NCI-H345 treated with DMSO at 0.1 percent for 48 hours (cell line): ENCODE measurements at regions not wholly inside any gene's neighbourhood (a gene's known extent, or its start where the extent isn't known, plus 50 kb on each side); places are given as distances from the start of the nearest gene placed in this dataset.

ENCODE experiments used
- DNase-seq: peaks from one replicate; lab custom pipeline; 2025; ENCODE audit not compliant: unreplicated experiment; lab: John Stamatoyannopoulos, UW

GRCh38 chr1:58154256-58154655 is 392.3 kb downstream of the OMA1 start:
- DNase-seq: no peak

- DNase-seq: no peak
These were observed 393.8 kb downstream of the OMA1 start for GRCh38 chr1:58152697-58153096.

GRCh38 chr1:58149271-58149812 is 397.2 kb downstream of the OMA1 start:
- DNase-seq: no peak

- DNase-seq: no peak
These were observed 401.7 kb downstream of the OMA1 start for GRCh38 chr1:58144698-58145270.

- DNase-seq: no peak
These were observed 402.4 kb downstream of the OMA1 start for GRCh38 chr1:58143972-58144697.

DNA sequence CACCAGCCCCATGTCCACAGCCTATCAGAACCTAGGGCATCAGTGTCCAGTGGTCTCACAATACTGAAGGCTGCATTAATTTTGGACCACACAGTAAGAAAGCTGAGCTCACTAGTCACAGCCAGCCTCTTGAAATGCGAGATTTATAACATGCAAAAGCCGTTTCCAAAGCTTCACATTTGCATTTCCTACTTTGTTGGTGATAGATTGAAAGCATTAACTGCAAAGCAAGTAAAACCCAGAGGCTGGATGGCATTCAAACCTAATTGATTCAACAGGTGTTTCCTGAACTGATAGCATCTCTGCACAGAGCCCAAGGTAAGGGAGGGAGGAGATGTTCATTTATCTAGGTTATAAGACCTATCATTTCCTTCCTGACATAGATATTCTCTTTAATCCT is 410.1 kb downstream of the OMA1 start:
- DNase-seq: no peak

GRCh38 chr1:58135821-58136321 is 410.7 kb downstream of the OMA1 start:
- DNase-seq: no peak

DNA sequence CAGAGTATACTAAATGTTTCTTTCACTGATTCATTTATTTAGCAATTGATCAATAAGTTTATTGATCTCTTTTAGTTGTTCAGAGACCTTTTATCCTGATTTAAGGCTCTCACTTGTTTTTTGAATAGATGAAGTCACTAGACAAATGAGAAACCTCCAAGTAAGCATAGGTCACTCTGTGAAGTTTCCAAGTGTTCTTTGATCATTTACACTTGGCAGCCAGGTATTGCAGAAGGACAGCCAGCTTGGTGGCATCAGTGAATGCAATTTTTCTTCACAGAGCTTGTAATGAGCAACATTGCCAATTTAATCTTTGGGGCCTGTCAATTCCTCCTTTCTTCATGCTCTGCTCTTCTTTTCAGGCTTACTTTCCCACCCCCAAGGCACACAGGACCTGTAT is 413.0 kb downstream of the OMA1 start:
- no peak for DNase-seq

DNA sequence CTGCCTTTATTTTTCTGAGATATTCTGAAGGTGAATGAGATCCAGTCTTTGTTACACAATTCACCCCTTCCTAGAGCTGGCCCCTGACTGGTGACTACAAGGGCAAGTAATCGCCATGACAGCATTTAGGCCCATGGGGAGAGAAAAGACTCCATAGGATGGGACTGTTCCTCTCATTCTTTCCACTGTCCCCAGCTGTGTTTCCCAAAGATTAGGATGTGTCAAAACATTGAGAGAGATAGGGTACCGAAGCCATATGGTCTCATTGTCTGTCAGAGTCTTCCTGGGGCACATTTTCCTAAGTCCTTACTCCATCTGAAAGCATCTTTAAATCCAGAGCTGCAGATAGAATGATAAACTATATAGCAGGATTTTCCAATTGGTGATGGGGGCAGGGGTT is 423.5 kb downstream of the OMA1 start:
- DNase-seq: no peak

DNA sequence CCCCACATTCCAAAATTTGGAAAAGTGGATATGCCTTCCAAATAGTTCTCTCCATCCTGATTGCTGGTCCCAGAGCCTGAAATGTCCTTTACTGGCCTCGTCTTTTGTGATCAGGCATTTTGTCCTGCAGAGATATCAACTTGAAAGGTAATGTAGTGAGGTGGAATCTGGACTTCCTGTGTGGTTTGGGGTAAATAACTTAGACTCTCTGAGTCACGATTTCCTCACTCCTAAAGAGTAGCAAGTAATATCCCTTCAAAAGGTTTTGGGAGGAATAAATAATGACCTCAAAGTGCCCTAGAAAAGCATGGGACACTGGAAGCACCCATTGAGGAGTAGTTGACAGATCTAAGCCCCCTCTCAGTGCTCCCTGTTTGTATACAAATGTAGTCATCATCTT is 426.6 kb downstream of the OMA1 start:
- DNase-seq: no peak

DNA sequence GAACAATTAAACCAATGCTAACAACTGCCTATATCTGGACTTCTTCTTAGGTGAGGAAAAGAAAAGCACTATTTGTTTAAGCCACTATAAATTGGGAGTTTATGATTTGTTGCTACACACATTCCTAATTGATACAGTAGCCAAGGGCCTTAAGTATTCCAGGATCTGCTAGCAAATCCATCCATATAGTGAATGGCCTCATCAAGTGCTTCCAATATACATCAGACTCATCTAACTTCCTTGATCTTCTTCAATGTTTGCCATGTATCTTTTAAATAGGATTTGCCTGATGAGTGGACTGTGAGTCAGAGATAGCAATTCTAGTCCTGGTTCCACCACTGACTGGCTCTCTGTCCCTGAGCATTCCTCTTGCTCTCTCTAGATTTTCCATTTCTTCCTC is 430.2 kb downstream of the OMA1 start:
- no peak for DNase-seq

GRCh38 chr1:58109646-58110200 is 436.8 kb downstream of the OMA1 start:
- DNase-seq: no peak

GRCh38 chr1:58108783-58109182 is 437.7 kb downstream of the OMA1 start:
- no peak for DNase-seq

DNA sequence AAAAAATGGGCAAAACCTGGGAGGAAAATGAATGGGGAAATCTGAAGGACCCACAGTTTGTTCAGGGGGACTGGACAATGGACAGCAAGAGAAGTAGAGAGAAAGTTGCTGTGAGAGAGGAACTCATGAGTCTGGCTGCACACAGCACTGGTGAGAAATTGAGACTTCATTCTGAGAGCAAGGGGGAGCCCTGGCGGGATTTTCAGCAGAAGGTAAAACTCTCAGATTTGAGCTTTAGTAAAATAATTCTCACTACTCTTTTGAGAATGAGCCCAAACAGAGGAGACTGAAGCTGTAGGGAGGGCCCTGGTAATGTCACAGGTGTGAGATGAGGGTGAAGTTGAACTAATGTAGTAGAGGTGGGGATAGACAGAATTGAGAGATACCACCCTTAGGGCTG is 438.6 kb downstream of the OMA1 start:
- DNase-seq: no peak

GRCh38 chr1:58104960-58105359 is 441.6 kb downstream of the OMA1 start:
- DNase-seq: no peak

DNA sequence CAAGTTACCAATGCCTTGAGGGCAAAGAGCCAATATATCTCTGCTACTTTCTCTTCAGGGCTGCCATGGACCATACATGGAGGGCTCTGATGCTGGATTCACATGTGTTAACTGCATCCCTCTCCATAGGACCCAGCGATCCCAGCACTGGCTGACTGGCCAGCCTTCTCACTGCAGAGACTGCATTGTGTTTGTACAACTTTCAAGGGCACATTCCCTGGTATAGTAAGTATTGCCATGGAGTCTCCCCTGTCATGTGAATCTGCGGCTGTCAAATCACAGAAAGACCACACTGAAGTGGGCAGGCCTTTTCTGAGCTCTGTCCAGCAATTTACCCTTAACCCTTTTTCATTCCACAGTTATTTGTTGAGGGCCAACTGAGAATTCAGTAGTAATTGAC is 449.8 kb downstream of the OMA1 start:
- DNase-seq: no peak

DNA sequence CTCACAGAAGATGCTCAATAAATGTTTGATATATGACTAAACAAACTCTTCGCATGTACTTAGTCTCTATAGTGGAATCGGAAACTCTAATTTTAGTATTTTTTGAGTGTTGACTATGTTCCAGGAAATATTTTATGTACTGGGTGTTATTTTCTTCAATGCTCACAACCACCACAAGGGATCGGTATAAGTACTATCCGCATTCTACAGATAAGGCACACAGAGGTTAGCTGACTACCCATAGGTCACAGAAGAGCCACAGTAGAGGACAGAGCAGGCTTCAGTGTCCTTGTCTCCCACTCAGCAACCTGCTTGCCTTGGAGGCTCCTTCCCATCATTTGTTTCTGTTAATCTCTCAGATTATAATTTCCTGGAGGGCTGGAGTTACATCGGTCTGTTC is 451.3 kb downstream of the OMA1 start:
- no peak for DNase-seq

GRCh38 chr1:58094221-58094620 is 452.3 kb downstream of the OMA1 start:
- no peak for DNase-seq

GRCh38 chr1:58090640-58091039 is 455.9 kb downstream of the OMA1 start:
- DNase-seq: no peak

DNA sequence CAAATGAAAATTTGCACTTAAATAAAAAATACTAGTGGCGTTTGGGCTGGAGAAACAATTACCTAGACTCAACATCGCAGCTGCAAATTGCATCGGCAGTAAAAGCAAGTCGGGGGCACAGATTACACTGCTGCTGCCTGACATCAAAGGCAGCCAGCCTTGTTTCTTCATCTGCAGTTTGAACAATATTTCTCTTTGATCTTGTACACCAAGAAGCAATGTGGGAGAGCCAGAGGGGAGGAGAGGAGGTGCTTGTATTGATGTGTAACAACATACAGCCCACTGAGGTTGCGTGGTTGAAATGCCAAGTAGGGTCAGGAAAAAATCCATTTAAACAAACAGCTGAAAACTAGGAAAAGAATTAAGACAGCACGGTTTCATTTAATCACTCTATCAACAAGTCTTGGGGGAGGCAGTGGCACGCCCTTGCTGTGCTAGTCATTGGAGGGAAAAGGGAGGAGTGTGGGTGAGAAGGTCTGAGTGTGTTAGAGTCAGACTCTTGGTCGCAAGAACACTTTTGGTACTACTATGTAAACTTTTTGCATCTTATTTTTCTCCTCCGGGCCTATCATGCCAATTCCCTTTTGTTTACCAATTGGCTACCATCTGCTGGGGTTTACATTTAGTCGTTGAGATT is 456.5 kb downstream of the OMA1 start:
- DNase-seq: no peak

DNA sequence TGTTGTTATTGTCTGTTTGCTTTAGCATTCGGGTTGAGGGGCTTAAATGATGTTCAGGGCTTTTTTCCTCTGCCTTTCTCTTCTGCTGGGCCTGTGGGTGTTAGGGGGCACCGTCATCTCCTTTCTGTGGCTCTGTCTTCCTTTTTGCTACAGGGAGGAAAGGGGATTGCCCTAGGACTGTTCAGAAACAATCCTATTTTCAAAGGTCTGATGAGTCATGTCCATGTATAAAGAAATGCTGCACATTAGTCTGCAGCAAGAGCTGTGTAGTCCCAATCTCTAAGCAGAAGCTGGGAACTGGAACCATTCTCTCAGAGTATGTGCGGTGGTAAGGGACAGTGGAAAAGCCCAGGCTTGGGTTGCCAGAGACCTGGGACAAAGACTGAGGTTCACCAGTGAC is 462.3 kb downstream of the OMA1 start:
- DNase-seq: no peak

DNA sequence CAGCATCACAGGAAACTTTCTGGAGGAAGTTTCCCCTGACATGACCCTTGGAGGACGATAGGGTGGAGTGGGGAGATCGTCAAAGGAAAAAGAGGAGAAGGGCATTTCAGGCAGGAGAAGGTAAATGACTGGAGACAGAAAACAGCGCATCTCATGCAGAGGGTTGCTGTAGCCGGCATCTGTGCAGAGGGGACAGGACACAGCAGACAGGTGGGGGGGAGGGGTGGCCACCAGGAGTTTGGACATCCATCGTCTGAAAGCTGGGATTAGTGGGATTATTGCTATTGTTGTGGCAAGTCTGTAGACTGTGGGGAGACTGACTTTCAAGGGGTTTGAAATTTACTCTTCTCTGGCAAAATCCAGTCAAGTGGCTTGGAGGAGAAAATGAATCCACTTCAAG is 463.9 kb downstream of the OMA1 start:
- DNase-seq: no peak
